Astrocyte (in vitro differentiated cells and primary cell): ENCODE measurements at regions not wholly inside any gene's neighbourhood (a gene's known extent, or its start where the extent isn't known, plus 50 kb on each side); places are given as distances from the start of the nearest gene placed in this dataset.

Source experiments
- CTCF ChIP-seq: IDR thresholded peaks from 2 replicates; pipeline ENCODE4 v1.5.1; 2011; ENCODE audit warnings: low read depth, mild to moderate bottlenecking, inconsistent platforms, low read length, moderate library complexity; ENCODE audit not compliant: insufficient read depth
- EZH2 ChIP-seq: IDR thresholded peaks from 2 replicates; pipeline ENCODE4 v1.6.1; 2012; ENCODE audit warnings: mild to moderate bottlenecking, low read length, inconsistent platforms; ENCODE audit not compliant: insufficient read depth

- TF ChIP-seq CTCF (no peak), EZH2 (no peak)
These were observed 305.5 kb upstream of the ETAA1 start for GRCh38 chr2:67091681-67092080.
